Natural killer cell (primary cell): ENCODE measurements at regions not wholly inside any gene's neighbourhood (a gene's known extent, or its start where the extent isn't known, plus 50 kb on each side); places are given as distances from the start of the nearest gene placed in this dataset.
A peak's percentile ranks its signal among the peaks of the same experiment; 100 is the strongest.

Experiments
- ATAC-seq, 3 donors: fragments of 150-1000 bp in 2 of 3; fragments of 200-7000 bp in 1 of 3; cut with Tn5 transposase; 1 replicate in 1 of 3; 2 replicates in 2 of 3; pipeline ENCODE4 v1.10.0; 2021; ENCODE audit warnings: mild to moderate bottlenecking in 2 of 3, moderate library complexity in 2 of 3
- DNase-seq, 2 donors: peaks; one replicate each; pipeline versions ENCODE4 v3.0.0 to v3.0.0-alpha.2; 2013 to 2021; ENCODE audit warnings: mixed read lengths in 1 of 2
- H3K27ac ChIP-seq: one replicate; pipeline ENCODE4 v1.5.1; 2013; ENCODE audit warnings: mild to moderate bottlenecking, low read length
- H3K27me3 ChIP-seq: one replicate; pipeline ENCODE4 v1.6.1; 2013; ENCODE audit warnings: low read length; ENCODE audit not compliant: control insufficient read depth, insufficient read depth
- H3K36me3 ChIP-seq: one replicate; pipeline ENCODE4 v1.6.1; 2013; ENCODE audit warnings: low read length; ENCODE audit not compliant: control insufficient read depth, insufficient read depth
- H3K4me1 ChIP-seq: one replicate; pipeline ENCODE4 v1.6.1; 2013; ENCODE audit warnings: low read length; ENCODE audit not compliant: control insufficient read depth, insufficient read depth
- H3K4me3 ChIP-seq: one replicate; pipeline ENCODE4 v1.5.1; 2013; ENCODE audit warnings: low read length
- H3K9me3 ChIP-seq: one replicate; pipeline ENCODE4 v1.6.1; 2013; ENCODE audit warnings: low read length; ENCODE audit not compliant: control insufficient read depth, insufficient read depth
- H3K27ac Mint-ChIP-seq, 2 donors: one replicate each; pipeline ENCODE4 v1.8.0; 2022; ENCODE audit warnings: mild to moderate bottlenecking in 2 of 2, mixed read lengths in 2 of 2, moderate library complexity in 1 of 2
- H3K27me3 Mint-ChIP-seq, 2 donors: one replicate each; pipeline ENCODE4 v1.8.0; 2022; ENCODE audit warnings: low read depth in 2 of 2, mixed read lengths in 2 of 2
- H3K36me3 Mint-ChIP-seq: one replicate; pipeline ENCODE4 v1.8.0; 2022; ENCODE audit warnings: mixed read lengths
- H3K4me1 Mint-ChIP-seq, 2 donors: one replicate each; pipeline ENCODE4 v1.8.0; 2022; ENCODE audit warnings: mixed read lengths in 2 of 2
- H3K4me3 Mint-ChIP-seq: one replicate; pipeline ENCODE4 v1.8.0; 2022; ENCODE audit warnings: mild to moderate bottlenecking, moderate library complexity, mixed read lengths
- H3K9me3 Mint-ChIP-seq, 2 donors: one replicate each; pipeline ENCODE4 v1.8.0; 2022; ENCODE audit warnings: mixed read lengths in 2 of 2
- WGBS: methylation state at CpG from one replicate; pipeline ENCODE4 v1.1.7; 2013; ENCODE audit warnings: missing lambda C conversion rate; ENCODE audit not compliant: insufficient coverage; 5-methylcytosine and 5-hydroxymethylcytosine counted together
- intact Hi-C: fragments of 100-400 bp; cut with micrococcal nuclease; formaldehyde crosslinking; loops from one replicate; pipeline ENCODE4 v1.14.2; 2022
- TF ChIP-seq, protein P1 (sequence below): fragments of 200-600 bp; IDR thresholded peaks from one replicate; pipeline ENCODE4 v1.8.0; 2022; ENCODE audit warnings: antibody characterized with exemption

DNA sequence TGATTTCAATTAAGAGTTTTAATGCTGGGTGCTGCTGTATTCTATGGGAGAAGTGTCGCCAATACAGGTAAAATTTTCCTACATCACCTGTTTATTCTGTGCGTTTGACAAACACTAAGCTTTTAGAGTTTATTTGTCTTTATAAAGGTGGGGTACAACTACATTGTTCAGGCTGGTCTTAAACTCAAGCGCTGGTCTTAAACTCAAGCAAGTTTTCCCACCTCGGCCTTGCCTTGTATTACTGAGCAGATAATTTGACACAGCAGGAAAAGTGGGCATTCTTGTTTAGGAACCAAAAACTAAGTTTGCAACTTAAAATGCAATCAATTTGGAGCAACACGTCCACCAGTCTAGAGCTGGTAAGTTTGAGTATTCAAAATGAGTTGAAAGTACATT, 112.9 kb upstream of the BTN3A2 start:
- Histone ChIP-seq H3K27ac (peak overlapping the region; percentile 76), H3K27me3 (no peaks in the 10 kb centered on the region), H3K36me3 (no peaks in the 10 kb centered on the region), H3K9me3 (no peaks in the 10 kb centered on the region), H3K4me3 (peak overlapping the region; percentile 74), H3K4me1 (peaks cover 16% of the 10 kb centered on the region)
- TF ChIP-seq, protein P1, sequence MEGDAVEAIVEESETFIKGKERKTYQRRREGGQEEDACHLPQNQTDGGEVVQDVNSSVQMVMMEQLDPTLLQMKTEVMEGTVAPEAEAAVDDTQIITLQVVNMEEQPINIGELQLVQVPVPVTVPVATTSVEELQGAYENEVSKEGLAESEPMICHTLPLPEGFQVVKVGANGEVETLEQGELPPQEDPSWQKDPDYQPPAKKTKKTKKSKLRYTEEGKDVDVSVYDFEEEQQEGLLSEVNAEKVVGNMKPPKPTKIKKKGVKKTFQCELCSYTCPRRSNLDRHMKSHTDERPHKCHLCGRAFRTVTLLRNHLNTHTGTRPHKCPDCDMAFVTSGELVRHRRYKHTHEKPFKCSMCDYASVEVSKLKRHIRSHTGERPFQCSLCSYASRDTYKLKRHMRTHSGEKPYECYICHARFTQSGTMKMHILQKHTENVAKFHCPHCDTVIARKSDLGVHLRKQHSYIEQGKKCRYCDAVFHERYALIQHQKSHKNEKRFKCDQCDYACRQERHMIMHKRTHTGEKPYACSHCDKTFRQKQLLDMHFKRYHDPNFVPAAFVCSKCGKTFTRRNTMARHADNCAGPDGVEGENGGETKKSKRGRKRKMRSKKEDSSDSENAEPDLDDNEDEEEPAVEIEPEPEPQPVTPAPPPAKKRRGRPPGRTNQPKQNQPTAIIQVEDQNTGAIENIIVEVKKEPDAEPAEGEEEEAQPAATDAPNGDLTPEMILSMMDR = no peak
- WGBS = 0% methylated on average over 3 of the region's 5 CpGs
- no peaks in the 10 kb centered on the region for H3K9me3 Mint-ChIP-seq
- DNase-seq (no peak), ATAC-seq (no peak)
- intact Hi-C loops = no loop called here
- H3K4me1 Mint-ChIP-seq = peaks cover 39 to 40% of the 10 kb centered on the region in 2 donors
- H3K27ac Mint-ChIP-seq = peak overlapping the region; percentile 96 to 97
- H3K27me3 Mint-ChIP-seq = no peaks in the 10 kb centered on the region
- H3K36me3 Mint-ChIP-seq = no peaks in the 10 kb centered on the region
- H3K4me3 Mint-ChIP-seq = peak overlapping the region; percentile 98

DNA sequence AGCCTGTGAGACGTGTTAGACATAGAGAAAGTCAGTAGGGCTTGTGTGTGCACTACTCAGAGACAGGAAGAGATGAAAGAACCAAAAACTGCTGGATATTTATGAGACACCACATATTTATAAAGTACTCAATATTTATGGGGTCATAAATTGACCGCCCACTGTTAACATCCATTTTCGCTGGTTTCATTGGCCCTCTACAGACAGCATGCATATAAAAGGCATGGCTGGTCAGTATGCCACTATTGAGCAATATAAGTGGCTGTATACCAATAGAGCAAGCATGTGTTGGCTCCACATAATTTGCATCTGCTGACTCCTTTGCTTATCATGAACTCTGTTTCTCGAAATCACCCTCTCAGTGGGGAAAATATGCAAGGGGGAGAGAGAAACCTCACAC, 110.3 kb upstream of the BTN3A2 start:
- Histone ChIP-seq H3K27ac (no peak overlapping the region), H3K27me3 (no peaks in the 10 kb centered on the region), H3K36me3 (no peaks in the 10 kb centered on the region), H3K4me3 (no peak overlapping the region), H3K9me3 (no peaks in the 10 kb centered on the region), H3K4me1 (peaks cover 10% of the 10 kb centered on the region)
- H3K27me3 Mint-ChIP-seq = no peaks in the 10 kb centered on the region
- TF ChIP-seq, protein P1 = no peak
- DNase-seq (no peak), ATAC-seq (no peak)
- intact Hi-C loops = no loop called here
- no peak overlapping the region for H3K27ac Mint-ChIP-seq
- H3K4me1 Mint-ChIP-seq = peaks cover 34 to 35% of the 10 kb centered on the region in 2 donors
- H3K4me3 Mint-ChIP-seq = no peak overlapping the region
- WGBS = 91% methylated on average over 3 of the region's 4 CpGs
- no peaks in the 10 kb centered on the region for H3K9me3 Mint-ChIP-seq
- H3K36me3 Mint-ChIP-seq = no peaks in the 10 kb centered on the region

DNA sequence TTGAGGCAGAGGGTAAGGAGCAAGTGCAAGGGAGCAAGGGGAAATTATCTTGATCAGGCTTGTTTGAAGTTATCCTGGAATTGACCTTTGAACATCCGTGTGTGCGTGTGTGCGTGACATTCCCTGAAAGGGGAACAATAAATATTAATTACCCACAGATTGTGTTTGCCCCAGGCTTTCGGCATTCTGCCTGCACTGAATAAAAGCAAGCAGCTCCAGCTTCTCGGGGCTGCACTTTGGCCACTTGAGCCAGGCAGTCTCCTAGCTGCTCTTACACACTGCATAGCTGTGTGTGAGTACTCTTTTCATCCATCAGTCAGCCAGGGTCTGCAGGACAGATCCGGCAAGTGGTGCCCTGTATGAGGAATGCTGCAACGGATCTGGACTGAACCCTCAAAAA, 107.7 kb upstream of the BTN3A2 start:
- DNase-seq (no peak), ATAC-seq (no peak)
- Mint-ChIP-seq H3K4me1 (peaks cover 12 to 13% of the 10 kb centered on the region in 2 donors), H3K4me3 (no peak overlapping the region), H3K27ac (no peak overlapping the region), H3K27me3 (no peaks in the 10 kb centered on the region), H3K36me3 (no peaks in the 10 kb centered on the region), H3K9me3 (no peaks in the 10 kb centered on the region)
- Histone ChIP-seq H3K27ac (no peak overlapping the region), H3K4me3 (no peak overlapping the region), H3K36me3 (no peaks in the 10 kb centered on the region), H3K4me1 (peaks cover 4% of the 10 kb centered on the region), H3K27me3 (no peaks in the 10 kb centered on the region), H3K9me3 (no peaks in the 10 kb centered on the region)
- TF ChIP-seq, protein P1 = no peak
- WGBS = 94% methylated on average over 7 of the region's 7 CpGs
- intact Hi-C loops = no loop called here

- no peak overlapping the region for H3K27ac ChIP-seq
- no peak overlapping the region for H3K4me3 ChIP-seq
- no peaks in the 10 kb centered on the region for H3K27me3 ChIP-seq
- no peaks in the 10 kb centered on the region for H3K36me3 ChIP-seq
- Mint-ChIP-seq H3K4me3 (no peak overlapping the region), H3K9me3 (no peaks in the 10 kb centered on the region), H3K27me3 (no peaks in the 10 kb centered on the region), H3K4me1 (peaks cover under 1 to 1% of the 10 kb centered on the region in 2 donors), H3K27ac (no peak overlapping the region), H3K36me3 (no peaks in the 10 kb centered on the region)
- peaks cover under 1% of the 10 kb centered on the region for H3K4me1 ChIP-seq
- intact Hi-C loops = no loop called here
- TF ChIP-seq, protein P1 = no peak
- H3K9me3 ChIP-seq = no peaks in the 10 kb centered on the region
- DNase-seq (no peak), ATAC-seq (no peak)
- WGBS = 94% methylated on average over 5 of the region's 5 CpGs
Observed at GRCh38 chr6:26258212-26258977, 106.6 kb upstream of the BTN3A2 start.
